ENCODE measurements at regions not wholly inside any gene's neighbourhood (a gene's known extent, or its start where the extent isn't known, plus 50 kb on each side); places are given as distances from the start of the nearest gene placed in this dataset.

DNA sequence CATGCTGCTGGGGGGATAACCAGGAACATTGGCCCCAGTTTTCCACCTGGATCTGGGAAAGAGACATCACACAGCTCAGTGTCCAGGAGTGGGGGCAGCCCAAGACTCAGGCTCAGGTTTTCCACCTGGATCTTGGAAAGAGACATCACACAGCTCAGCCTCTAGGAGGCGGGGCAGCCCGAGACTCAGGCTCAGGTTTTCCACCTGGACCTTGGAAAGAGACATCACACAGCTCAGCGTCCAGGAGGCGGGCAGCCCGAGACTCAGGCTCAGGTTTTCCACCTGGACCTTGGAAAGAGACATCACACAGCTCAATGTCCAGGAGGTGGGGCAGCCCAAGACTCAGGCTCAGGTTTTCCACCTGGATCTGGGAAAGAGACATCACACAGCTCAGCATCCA, 361.6 kb downstream of the THBS2 start:
- TF ChIP-seq YY1 (IDR thresholded peaks at IDR 0.05; ENCODE audit: insufficient read depth, insufficient read length) (no peak), ZNF274 (IDR thresholded peaks at IDR 0.05; ENCODE audit: low read depth, low read length) (no peak)
